ENCODE measurements at regions not wholly inside any gene's neighbourhood (a gene's known extent, or its start where the extent isn't known, plus 50 kb on each side); places are given as distances from the start of the nearest gene placed in this dataset.

DNA sequence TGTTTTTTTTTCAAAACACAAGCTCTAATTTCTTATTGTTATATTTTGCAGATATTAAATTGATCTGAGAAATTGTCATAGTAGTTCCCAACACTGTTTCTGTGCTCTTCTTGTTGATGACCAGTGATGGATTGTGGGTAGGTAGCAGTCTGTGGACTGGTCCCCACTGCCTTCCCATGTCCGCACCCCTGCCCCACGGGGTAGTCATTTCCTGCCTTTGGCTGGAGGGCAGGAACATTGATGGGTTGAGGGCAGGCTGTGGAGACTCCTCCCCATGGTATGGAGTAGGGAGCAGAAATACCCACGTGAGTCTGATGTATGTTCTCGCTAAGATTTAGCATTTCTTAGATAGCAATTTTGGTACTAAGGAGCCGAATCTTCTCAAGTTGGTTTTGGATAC is 762.0 kb downstream of the CDH8 start:
- TF ChIP-seq POLR2AphosphoS5 (IDR thresholded peaks at IDR 0.05; ENCODE audit: low read depth, low read length) (no peak), POLR2A (IDR thresholded peaks at IDR 0.05; ENCODE audit: low read depth, low read length) (no peak)

All from GM12892 (cell line).